Activated CD8-positive, alpha-beta memory T cell treated with anti-CD3 and anti-CD28 coated beads, Interleukin-2, amount 10 ng/mL, durations not matched to agents 7 days and 5 days (primary cell): ENCODE measurements at regions not wholly inside any gene's neighbourhood (a gene's known extent, or its start where the extent isn't known, plus 50 kb on each side); places are given as distances from the start of the nearest gene placed in this dataset.

Source experiments
- ATAC-seq: fragments of 150-1000 bp; cut with Tn5 transposase; one replicate; pipeline ENCODE4 v1.10.0; 2021; ENCODE audit warnings: moderate library complexity
- CTCF ChIA-PET: fragments of 350-600 bp; sonication (Branson Sonifier 250); formaldehyde crosslinking; loops from one replicate; lab custom pipeline; 2021; ENCODE audit warnings: antibody characterized with exemption; lab: Charles Lee
- DNase-seq: peaks from one replicate; pipeline ENCODE4 v3.0.0-alpha.2; 2020
- H3K27ac Mint-ChIP-seq: one replicate; pipeline ENCODE4 v1.8.0; 2021; ENCODE audit warnings: mild to moderate bottlenecking, mixed read lengths
- H3K27me3 Mint-ChIP-seq: one replicate; pipeline ENCODE4 v1.8.0; 2021; ENCODE audit warnings: mixed read lengths
- H3K36me3 Mint-ChIP-seq: one replicate; pipeline ENCODE4 v1.8.0; 2021; ENCODE audit warnings: mild to moderate bottlenecking, mixed read lengths
- H3K4me1 Mint-ChIP-seq: one replicate; pipeline ENCODE4 v1.8.0; 2021; ENCODE audit warnings: mixed read lengths
- H3K4me3 Mint-ChIP-seq: one replicate; pipeline ENCODE4 v1.8.0; 2021; ENCODE audit warnings: mild to moderate bottlenecking, moderate library complexity, mixed read lengths
- H3K9me3 Mint-ChIP-seq: one replicate; pipeline ENCODE4 v1.8.0; 2022; ENCODE audit warnings: low read depth, mixed read lengths

DNA sequence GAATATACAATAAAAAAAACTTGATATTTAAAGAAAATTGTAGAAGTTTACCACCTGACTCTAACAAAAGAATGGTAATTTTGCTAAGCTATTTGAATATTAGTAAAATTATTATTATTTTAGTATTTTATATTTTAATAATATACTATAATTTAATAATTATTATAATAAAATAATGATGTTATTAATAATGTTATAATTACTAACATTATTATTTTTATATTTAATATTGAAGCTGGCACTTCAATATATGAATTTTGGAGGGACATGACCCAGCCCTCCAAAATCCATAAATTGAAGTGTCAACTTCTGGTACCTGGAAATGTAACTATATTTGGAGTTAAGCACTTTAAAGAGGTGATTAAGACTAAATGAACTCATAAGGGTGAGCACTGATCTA is 486.1 kb upstream of the CDH9 start:
- Mint-ChIP-seq H3K27me3 (no peaks in the 10 kb centered on the region), H3K4me3 (no peak overlapping the region), H3K27ac (no peak overlapping the region), H3K4me1 (no peaks in the 10 kb centered on the region), H3K9me3 (peaks cover 14% of the 10 kb centered on the region), H3K36me3 (no peaks in the 10 kb centered on the region)
- ATAC-seq (no peak), DNase-seq (no peak)
- CTCF ChIA-PET = no interaction called here

DNA sequence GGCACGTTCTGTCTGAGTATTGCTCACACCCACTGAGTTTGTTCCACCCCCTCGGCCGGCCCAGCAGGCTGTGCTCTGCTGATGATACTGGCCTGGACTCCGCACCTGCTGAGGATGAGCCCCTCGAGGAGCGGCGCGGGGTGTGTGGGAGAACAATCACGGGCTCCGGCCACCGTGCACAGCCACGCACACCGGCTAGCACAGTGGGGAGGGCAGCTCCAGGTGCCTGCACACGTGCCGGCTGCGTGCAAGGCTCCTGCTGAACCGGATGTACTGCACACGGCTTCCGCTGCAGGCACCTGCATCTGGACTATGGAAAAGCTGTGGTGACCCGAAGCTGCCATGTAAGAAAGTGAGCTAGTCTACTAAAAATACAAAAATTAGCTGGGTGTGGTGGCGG is 485.2 kb upstream of the CDH9 start:
- DNase-seq = no peak
- Mint-ChIP-seq H3K4me1 (no peaks in the 10 kb centered on the region), H3K27me3 (no peaks in the 10 kb centered on the region), H3K36me3 (no peaks in the 10 kb centered on the region), H3K27ac (no peak overlapping the region), H3K4me3 (no peak overlapping the region), H3K9me3 (peaks cover 14% of the 10 kb centered on the region)
- no peak for ATAC-seq
- CTCF ChIA-PET = no interaction called here

DNA sequence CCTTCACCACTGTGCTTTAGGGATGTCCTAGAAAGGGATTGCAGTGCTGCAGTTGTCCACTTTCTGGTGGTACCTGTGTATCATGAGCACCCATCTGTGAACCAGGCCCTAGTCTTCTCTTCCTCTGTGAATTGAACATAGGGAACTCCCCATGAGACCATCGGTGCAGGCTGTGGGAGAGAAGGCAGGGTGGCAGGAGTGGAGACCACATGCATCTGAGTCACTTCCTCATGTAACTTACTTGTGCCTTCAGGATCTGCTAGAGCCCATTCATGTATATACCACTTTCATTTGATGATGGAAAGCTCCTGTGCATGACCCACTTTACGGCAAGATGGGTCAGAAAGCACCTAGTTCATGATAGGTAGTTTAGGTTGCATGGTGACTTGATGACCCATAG is 478.1 kb upstream of the CDH9 start:
- CTCF ChIA-PET = no interaction called here
- Mint-ChIP-seq H3K27me3 (no peaks in the 10 kb centered on the region), H3K4me3 (no peak overlapping the region), H3K27ac (no peak overlapping the region), H3K9me3 (peaks cover 10% of the 10 kb centered on the region), H3K4me1 (no peaks in the 10 kb centered on the region), H3K36me3 (no peaks in the 10 kb centered on the region)
- no peak for DNase-seq
- no peak for ATAC-seq

DNA sequence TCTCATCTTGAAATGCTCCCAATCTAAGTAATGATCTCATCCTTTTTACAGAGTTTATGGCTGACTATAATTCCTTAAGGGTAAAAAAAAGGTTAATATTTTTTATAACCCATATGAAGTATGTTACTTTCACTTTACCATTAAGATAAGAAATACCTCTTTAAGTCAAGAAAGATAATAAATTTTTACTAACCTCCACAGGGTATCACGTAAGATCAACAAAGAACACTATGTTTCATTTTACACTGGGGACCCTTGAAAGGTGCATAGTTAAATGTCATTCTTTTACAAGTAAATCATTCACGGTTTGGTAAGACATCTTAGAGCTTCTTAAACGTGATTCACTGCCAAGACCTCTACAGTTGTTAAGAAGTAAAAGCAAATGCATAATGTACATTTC is 472.7 kb upstream of the CDH9 start:
- H3K4me1 Mint-ChIP-seq = no peaks in the 10 kb centered on the region
- DNase-seq (no peak), ATAC-seq (no peak)
- peaks cover 7% of the 10 kb centered on the region for H3K9me3 Mint-ChIP-seq
- no peaks in the 10 kb centered on the region for H3K27me3 Mint-ChIP-seq
- H3K4me3 Mint-ChIP-seq = no peak overlapping the region
- CTCF ChIA-PET = no interaction called here
- no peaks in the 10 kb centered on the region for H3K36me3 Mint-ChIP-seq
- no peak overlapping the region for H3K27ac Mint-ChIP-seq

DNA sequence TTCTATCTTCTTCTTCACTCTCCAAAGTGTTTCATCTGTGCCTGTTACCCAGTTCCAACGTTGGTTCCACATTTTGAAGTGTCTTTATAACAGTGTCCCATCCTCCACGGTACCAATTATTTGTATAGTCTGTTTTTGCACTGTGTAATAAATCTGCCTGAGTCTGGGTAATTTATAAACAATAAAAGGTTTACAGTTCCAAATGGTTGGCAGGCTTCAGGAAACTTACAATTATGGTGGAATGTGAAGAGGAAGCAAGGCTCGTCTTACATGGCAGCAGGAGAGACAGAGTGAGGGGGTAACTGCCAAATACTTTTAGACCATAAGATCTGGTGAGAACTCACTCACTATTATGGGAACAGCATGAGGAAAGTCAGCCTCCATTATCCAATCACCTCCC is 465.4 kb upstream of the CDH9 start:
- Mint-ChIP-seq H3K4me3 (no peak overlapping the region), H3K36me3 (no peaks in the 10 kb centered on the region), H3K4me1 (no peaks in the 10 kb centered on the region), H3K27ac (no peak overlapping the region), H3K27me3 (no peaks in the 10 kb centered on the region), H3K9me3 (peaks cover 12% of the 10 kb centered on the region)
- CTCF ChIA-PET = no interaction called here
- DNase-seq = no peak
- no peak for ATAC-seq

DNA sequence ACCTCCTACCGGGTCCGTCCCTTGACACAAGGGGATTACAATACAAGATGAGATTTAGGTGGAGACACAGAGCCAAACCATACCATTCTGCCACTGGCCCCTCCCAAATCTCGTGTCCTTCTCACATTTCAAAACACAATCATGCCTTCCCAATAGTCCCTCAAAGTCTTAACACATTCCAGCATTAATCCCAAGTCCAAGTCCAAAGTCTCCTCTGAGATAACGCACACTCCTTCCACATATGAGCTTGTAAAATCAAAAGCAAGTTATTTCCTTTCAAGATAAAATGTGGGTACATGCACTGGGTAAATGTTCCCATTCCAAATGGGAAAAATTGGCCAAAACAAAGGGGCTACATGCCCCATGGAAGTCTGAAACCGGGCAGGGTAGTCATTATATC is 463.9 kb upstream of the CDH9 start:
- H3K4me1 Mint-ChIP-seq = no peaks in the 10 kb centered on the region
- no peaks in the 10 kb centered on the region for H3K36me3 Mint-ChIP-seq
- no peak overlapping the region for H3K4me3 Mint-ChIP-seq
- ATAC-seq (no peak), DNase-seq (no peak)
- CTCF ChIA-PET = no interaction called here
- peaks cover 12% of the 10 kb centered on the region for H3K9me3 Mint-ChIP-seq
- H3K27ac Mint-ChIP-seq = no peak overlapping the region
- no peaks in the 10 kb centered on the region for H3K27me3 Mint-ChIP-seq

DNA sequence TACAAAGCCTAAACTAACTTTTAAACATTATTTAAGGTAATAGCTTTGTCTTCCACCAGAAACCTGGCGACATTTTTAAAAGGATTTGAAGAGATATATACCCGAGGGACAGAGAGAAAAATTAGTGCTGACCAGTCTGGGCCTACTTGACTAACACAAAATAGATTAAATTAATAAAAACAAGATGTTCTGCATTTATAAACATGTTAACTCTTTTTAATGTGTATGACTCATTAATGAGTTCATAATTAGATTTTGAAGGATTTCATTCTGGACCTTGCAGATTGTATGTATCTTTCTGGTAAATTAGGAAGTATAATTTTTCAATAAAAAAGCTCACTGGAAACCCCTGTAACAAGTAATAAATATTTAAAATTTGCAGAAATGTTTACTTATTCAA is 459.1 kb upstream of the CDH9 start:
- Mint-ChIP-seq H3K27ac (no peak overlapping the region), H3K36me3 (no peaks in the 10 kb centered on the region), H3K27me3 (no peaks in the 10 kb centered on the region), H3K4me3 (no peak overlapping the region), H3K4me1 (no peaks in the 10 kb centered on the region), H3K9me3 (peaks cover 10% of the 10 kb centered on the region)
- ATAC-seq = no peak
- CTCF ChIA-PET = no interaction called here
- no peak for DNase-seq

DNA sequence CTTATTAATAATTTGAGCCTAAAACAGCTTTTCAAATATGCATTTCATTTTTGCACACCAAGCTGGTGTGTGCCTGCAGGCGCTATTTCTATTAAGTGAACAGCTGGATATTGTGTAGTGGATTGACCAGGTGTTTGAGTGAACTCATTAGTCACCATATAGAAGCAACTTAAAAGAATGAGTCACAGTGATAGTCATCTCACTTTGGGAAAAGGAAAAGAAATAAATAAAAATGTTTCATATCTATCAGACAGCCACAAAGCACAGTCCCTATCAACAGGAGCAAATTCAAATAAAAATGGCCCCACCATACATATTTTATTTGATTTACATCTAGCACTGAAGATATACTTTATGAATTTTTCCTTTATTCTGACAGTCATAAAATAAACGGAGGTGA is 456.5 kb upstream of the CDH9 start:
- H3K9me3 Mint-ChIP-seq = peaks cover 6% of the 10 kb centered on the region
- H3K27ac Mint-ChIP-seq = no peak overlapping the region
- ATAC-seq = no peak
- no peaks in the 10 kb centered on the region for H3K36me3 Mint-ChIP-seq
- H3K4me3 Mint-ChIP-seq = no peak overlapping the region
- no peaks in the 10 kb centered on the region for H3K27me3 Mint-ChIP-seq
- no peaks in the 10 kb centered on the region for H3K4me1 Mint-ChIP-seq
- DNase-seq = no peak
- CTCF ChIA-PET = no interaction called here

DNA sequence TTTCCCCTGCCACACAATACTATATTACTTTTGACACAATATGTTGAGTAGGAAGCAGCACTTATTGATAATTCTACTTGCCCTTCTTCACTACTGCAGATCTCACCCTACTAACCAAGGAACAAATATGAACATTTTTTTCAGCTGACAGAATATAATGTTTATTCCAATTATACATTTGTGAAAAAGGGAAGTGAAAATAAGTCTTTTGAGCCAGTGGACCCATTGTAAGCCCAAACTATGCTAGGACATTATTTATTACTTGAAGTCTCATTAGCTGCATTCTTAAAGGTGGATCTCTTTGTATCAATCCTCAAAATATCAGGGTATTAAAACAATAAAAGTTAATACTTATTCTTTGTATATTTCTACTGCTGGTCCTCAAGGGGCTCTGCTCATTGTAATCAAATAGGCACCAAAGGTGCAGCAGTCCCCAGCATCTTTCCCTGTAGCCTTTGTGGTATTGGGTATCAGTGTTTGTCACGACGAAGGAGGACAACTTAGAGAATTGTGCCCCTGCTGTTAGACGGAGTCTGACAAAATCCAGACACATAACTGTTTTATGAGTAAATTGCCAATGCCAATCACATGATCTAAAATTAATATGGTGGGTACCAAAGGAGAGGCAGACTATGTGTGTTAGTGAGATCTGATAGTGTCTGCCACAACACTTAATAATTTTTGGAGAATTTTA is 453.5 kb upstream of the CDH9 start:
- CTCF ChIA-PET = no interaction called here
- Mint-ChIP-seq H3K27ac (no peak overlapping the region), H3K9me3 (peaks cover 7% of the 10 kb centered on the region), H3K36me3 (no peaks in the 10 kb centered on the region), H3K27me3 (no peaks in the 10 kb centered on the region), H3K4me1 (no peaks in the 10 kb centered on the region), H3K4me3 (no peak overlapping the region)
- no peak for ATAC-seq
- DNase-seq = no peak

DNA sequence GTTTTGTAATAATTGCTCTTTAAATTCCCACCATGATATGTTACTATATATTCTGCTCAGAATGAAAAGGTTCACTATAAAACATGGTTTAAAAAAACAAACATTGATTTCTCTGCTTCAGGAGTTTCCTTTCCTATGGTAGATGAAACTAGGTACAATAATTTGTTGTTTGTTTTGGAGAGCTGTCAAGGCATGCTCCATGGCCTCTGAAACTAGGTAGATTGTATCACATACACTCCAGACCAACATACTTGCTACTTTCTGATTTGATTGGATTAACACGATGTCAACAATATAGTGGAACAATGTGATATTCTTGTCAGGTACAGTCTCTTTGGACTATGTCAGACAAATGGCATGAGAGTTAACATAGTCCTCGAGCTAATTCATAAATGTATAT is 452.7 kb upstream of the CDH9 start:
- CTCF ChIA-PET = no interaction called here
- ATAC-seq (no peak), DNase-seq (no peak)
- Mint-ChIP-seq H3K27ac (no peak overlapping the region), H3K4me1 (no peaks in the 10 kb centered on the region), H3K4me3 (no peak overlapping the region), H3K27me3 (no peaks in the 10 kb centered on the region), H3K36me3 (no peaks in the 10 kb centered on the region), H3K9me3 (peaks cover 9% of the 10 kb centered on the region)

DNA sequence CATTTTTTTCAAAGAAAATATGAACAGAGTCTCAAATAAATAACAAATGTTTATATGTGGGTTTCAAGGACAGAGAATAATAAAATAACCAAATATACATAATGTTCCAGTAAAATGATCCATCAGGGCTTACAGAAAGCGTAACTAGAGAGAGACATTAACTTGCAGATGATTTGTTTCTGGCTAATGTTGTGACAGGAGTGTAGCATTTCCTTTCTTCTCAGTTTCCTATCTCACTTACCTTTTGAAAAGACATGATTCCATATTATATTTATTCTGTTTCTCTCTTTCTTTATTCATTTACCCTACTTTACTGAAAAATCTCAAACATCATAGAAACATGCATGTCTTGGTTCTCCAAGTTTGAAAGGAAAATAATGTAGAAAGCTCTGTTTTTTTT is 451.3 kb upstream of the CDH9 start:
- Mint-ChIP-seq H3K27ac (no peak overlapping the region), H3K27me3 (no peaks in the 10 kb centered on the region), H3K36me3 (no peaks in the 10 kb centered on the region), H3K4me3 (no peak overlapping the region), H3K4me1 (no peaks in the 10 kb centered on the region), H3K9me3 (peaks cover 13% of the 10 kb centered on the region)
- ATAC-seq (no peak), DNase-seq (no peak)
- CTCF ChIA-PET = no interaction called here

DNA sequence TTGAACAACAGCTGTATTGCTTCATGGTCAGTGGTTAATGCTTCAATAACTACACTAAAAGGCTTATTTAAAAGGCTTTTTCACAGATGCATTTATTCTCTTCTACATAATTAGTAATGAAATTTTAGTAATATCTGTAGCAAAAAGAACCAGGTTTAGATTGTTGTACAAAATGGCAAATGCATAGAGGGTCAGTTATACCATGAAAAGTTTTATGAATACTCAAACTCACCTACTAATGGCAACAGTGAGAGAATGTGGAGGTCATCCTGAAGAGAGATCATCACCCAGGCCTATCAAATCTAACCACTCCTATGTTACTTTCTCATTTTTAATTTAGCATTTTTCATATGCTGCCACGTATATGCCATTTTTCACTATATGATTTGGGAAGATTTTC is 444.3 kb upstream of the CDH9 start:
- no peak overlapping the region for H3K4me3 Mint-ChIP-seq
- H3K27me3 Mint-ChIP-seq = no peaks in the 10 kb centered on the region
- CTCF ChIA-PET = no interaction called here
- H3K4me1 Mint-ChIP-seq = no peaks in the 10 kb centered on the region
- ATAC-seq (no peak), DNase-seq (no peak)
- no peaks in the 10 kb centered on the region for H3K36me3 Mint-ChIP-seq
- no peak overlapping the region for H3K27ac Mint-ChIP-seq
- H3K9me3 Mint-ChIP-seq = peaks cover 7% of the 10 kb centered on the region

DNA sequence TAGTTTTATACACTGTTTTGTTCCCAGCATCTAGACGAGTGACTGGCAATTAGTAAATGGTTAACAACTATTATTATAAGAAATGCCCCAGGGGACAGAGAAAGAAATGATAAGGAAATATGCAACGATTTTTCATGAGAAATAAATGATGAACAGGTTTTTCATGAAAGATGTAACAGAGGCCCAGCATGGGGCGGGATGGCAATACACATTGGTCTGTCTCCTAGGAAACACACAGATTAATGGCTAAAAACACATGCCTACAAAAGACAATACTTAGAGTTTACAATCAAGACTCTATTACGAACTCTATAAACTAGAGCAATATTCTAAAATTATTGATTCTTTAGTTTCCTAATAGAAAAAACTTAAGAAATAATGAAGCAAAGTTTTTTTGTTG is 441.5 kb upstream of the CDH9 start:
- H3K36me3 Mint-ChIP-seq = no peaks in the 10 kb centered on the region
- no peak for DNase-seq
- ATAC-seq = no peak
- no peaks in the 10 kb centered on the region for H3K27me3 Mint-ChIP-seq
- H3K27ac Mint-ChIP-seq = no peak overlapping the region
- no peak overlapping the region for H3K4me3 Mint-ChIP-seq
- peaks cover 3% of the 10 kb centered on the region for H3K9me3 Mint-ChIP-seq
- CTCF ChIA-PET = no interaction called here
- no peaks in the 10 kb centered on the region for H3K4me1 Mint-ChIP-seq

DNA sequence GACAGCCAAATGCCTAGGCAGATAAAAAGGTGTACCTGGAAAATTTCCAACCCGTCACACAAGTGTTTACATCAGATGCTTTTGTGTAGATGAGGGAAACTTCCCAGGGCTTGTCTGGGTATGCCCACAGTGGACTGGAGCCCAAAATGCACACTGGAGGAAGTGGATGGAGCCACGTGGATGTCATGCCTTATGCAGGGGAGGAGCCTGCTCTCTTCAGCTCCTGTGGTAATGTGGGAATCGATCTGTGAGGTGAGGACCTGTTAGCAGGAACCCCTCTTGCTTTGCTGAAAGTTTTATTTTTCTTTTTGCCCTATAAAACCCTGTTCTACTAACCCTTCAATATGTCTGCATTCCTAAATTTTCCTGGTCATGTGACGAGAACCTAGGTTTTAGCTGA is 439.2 kb upstream of the CDH9 start:
- Mint-ChIP-seq H3K4me1 (no peaks in the 10 kb centered on the region), H3K4me3 (no peak overlapping the region), H3K36me3 (no peaks in the 10 kb centered on the region), H3K27ac (no peak overlapping the region), H3K27me3 (no peaks in the 10 kb centered on the region), H3K9me3 (peaks cover 3% of the 10 kb centered on the region)
- ATAC-seq (no peak), DNase-seq (no peak)
- CTCF ChIA-PET = no interaction called here
